ENCODE measurements at regions not wholly inside any gene's neighbourhood (a gene's known extent, or its start where the extent isn't known, plus 50 kb on each side); places are given as distances from the start of the nearest gene placed in this dataset.

DNA sequence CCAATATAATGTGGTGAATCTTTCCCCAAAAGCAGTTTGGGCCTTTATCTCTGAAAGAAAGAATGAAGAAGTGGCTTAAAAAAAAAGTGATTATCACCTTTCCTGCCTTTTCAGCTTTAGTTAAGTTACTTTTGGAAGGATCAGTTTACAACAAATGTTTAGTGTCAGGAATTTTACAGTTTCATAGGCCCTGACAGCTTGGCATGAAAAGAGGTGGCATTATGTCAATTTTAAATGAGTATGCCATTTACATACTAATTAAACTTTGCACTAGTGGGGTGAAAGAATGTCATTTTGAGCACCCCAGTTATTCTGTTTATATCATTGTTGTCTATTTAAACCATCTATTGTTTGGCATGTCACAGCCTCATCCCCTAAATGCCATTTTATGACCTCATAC lies 763.5 kb upstream of the FANCL start:
- H3K4me2 ChIP-seq (ENCODE audit: low read length), result no peak overlapping the region
- TF ChIP-seq EZH2 (IDR thresholded peaks at IDR 0.05; ENCODE audit: borderline replicate concordance, low read length), result no peak
- TF ChIP-seq, protein P1, sequence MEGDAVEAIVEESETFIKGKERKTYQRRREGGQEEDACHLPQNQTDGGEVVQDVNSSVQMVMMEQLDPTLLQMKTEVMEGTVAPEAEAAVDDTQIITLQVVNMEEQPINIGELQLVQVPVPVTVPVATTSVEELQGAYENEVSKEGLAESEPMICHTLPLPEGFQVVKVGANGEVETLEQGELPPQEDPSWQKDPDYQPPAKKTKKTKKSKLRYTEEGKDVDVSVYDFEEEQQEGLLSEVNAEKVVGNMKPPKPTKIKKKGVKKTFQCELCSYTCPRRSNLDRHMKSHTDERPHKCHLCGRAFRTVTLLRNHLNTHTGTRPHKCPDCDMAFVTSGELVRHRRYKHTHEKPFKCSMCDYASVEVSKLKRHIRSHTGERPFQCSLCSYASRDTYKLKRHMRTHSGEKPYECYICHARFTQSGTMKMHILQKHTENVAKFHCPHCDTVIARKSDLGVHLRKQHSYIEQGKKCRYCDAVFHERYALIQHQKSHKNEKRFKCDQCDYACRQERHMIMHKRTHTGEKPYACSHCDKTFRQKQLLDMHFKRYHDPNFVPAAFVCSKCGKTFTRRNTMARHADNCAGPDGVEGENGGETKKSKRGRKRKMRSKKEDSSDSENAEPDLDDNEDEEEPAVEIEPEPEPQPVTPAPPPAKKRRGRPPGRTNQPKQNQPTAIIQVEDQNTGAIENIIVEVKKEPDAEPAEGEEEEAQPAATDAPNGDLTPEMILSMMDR (IDR thresholded peaks at IDR 0.05; ENCODE audit: low read length), result no peak
- H3K27me3 ChIP-seq (ENCODE audit: insufficient read depth, low read length), result no peaks in the 10 kb centered on the region
- H3K9me2 ChIP-seq (ENCODE audit: low read depth, low read length), result no peaks in the 10 kb centered on the region
- H3K4me3 ChIP-seq (ENCODE audit: low read depth, low read length, poor library complexity, severe bottlenecking), result no peak overlapping the region
- H2AFZ ChIP-seq (ENCODE audit: low read length), result no peak overlapping the region
- H3K9me3 ChIP-seq (ENCODE audit: low read length), result no peaks in the 10 kb centered on the region
- H3K4me1 ChIP-seq (ENCODE audit: insufficient read depth, low read length, severe bottlenecking), result no peaks in the 10 kb centered on the region
- H4K20me1 ChIP-seq (ENCODE audit: insufficient read depth, low read length), result no peaks in the 10 kb centered on the region
- no peaks in the 10 kb centered on the region for H3K79me2 ChIP-seq (ENCODE audit: insufficient read depth, low read length)
- H3K36me3 ChIP-seq (ENCODE audit: insufficient read depth, low read length), result no peaks in the 10 kb centered on the region
- no peak overlapping the region for H3K9ac ChIP-seq (ENCODE audit: low read length)
- H3F3A ChIP-seq (ENCODE audit: insufficient read depth, low read length), result no peaks in the 10 kb centered on the region
- no peak overlapping the region for H3K27ac ChIP-seq (ENCODE audit: low read depth, low read length, poor library complexity, severe bottlenecking)

DNA sequence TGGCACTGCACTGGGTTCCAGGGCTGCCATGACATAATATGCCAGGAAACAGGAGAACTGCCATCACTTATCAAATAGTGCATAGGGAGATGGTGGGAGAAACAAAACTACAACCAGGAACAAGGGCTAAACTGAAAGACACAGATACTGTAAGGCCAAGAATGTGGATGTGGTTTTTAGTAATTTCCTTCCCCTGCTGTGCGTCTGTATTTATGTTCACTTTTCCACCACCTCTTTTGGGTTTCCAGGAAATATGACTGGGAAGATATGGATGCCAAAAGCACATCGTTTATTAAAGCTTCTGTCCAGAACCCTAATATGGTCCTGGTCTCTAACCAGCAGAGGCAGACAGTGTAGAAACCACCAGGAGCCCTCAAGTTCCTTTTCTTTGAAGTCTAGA lies 759.7 kb upstream of the FANCL start:
- H3F3A ChIP-seq (ENCODE audit: insufficient read depth, low read length), result no peaks in the 10 kb centered on the region
- no peaks in the 10 kb centered on the region for H3K9me3 ChIP-seq (ENCODE audit: low read length)
- no peak overlapping the region for H2AFZ ChIP-seq (ENCODE audit: low read length)
- H3K27ac ChIP-seq (ENCODE audit: low read depth, low read length, poor library complexity, severe bottlenecking), result no peak overlapping the region
- no peak overlapping the region for H3K4me3 ChIP-seq (ENCODE audit: low read depth, low read length, poor library complexity, severe bottlenecking)
- TF ChIP-seq, protein P1 (IDR thresholded peaks at IDR 0.05; ENCODE audit: low read length), result no peak
- TF ChIP-seq EZH2 (IDR thresholded peaks at IDR 0.05; ENCODE audit: borderline replicate concordance, low read length), result no peak
- H3K27me3 ChIP-seq (ENCODE audit: insufficient read depth, low read length), result no peaks in the 10 kb centered on the region
- H3K4me1 ChIP-seq (ENCODE audit: insufficient read depth, low read length, severe bottlenecking), result no peaks in the 10 kb centered on the region
- H3K79me2 ChIP-seq (ENCODE audit: insufficient read depth, low read length), result no peaks in the 10 kb centered on the region
- H3K36me3 ChIP-seq (ENCODE audit: insufficient read depth, low read length), result no peaks in the 10 kb centered on the region
- no peak overlapping the region for H3K9ac ChIP-seq (ENCODE audit: low read length)
- H4K20me1 ChIP-seq (ENCODE audit: insufficient read depth, low read length), result no peaks in the 10 kb centered on the region
- no peaks in the 10 kb centered on the region for H3K9me2 ChIP-seq (ENCODE audit: low read depth, low read length)
- no peak overlapping the region for H3K4me2 ChIP-seq (ENCODE audit: low read length)

DNA sequence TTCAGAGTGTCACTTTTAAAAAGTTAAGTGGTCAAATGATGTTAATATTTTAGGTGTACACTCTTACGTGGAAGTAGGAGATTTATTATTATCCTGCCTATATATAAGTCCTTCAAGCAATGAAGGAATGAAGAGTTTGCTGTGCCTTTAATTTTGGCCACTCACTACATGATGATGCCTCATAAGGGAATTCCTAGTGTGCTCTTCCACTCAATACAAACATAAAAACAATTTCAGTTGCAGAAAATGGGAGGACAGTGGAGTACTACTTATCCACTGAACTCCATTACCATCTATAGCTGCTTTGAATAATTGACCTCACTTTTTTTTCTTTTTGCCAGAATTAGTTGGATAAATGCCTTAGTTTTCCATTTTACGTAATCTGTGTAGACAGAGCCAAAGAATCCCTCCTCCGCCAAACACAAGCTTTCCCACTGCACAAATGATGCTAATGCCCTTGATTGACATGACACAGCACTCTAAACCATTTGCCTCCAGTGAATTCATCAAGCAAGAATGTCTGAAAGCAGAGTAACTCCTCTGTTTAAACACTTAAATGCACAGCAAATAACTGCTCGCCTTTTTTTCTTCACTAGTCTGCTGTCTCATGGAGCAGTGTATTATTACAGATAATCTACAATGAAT lies 751.1 kb upstream of the FANCL start:
- H3K36me3 ChIP-seq (ENCODE audit: insufficient read depth, low read length), result no peaks in the 10 kb centered on the region
- no peak overlapping the region for H3K4me2 ChIP-seq (ENCODE audit: low read length)
- no peaks in the 10 kb centered on the region for H3K79me2 ChIP-seq (ENCODE audit: insufficient read depth, low read length)
- H3K27ac ChIP-seq (ENCODE audit: low read depth, low read length, poor library complexity, severe bottlenecking), result no peak overlapping the region
- H4K20me1 ChIP-seq (ENCODE audit: insufficient read depth, low read length), result no peaks in the 10 kb centered on the region
- no peaks in the 10 kb centered on the region for H3K4me1 ChIP-seq (ENCODE audit: insufficient read depth, low read length, severe bottlenecking)
- no peaks in the 10 kb centered on the region for H3F3A ChIP-seq (ENCODE audit: insufficient read depth, low read length)
- H3K9me3 ChIP-seq (ENCODE audit: low read length), result no peaks in the 10 kb centered on the region
- no peak overlapping the region for H3K4me3 ChIP-seq (ENCODE audit: low read depth, low read length, poor library complexity, severe bottlenecking)
- no peak overlapping the region for H3K9ac ChIP-seq (ENCODE audit: low read length)
- no peak overlapping the region for H2AFZ ChIP-seq (ENCODE audit: low read length)
- H3K27me3 ChIP-seq (ENCODE audit: insufficient read depth, low read length), result no peaks in the 10 kb centered on the region
- H3K9me2 ChIP-seq (ENCODE audit: low read depth, low read length), result no peaks in the 10 kb centered on the region
- TF ChIP-seq, protein P1 (IDR thresholded peaks at IDR 0.05; ENCODE audit: low read length), result no peak
- TF ChIP-seq EZH2 (IDR thresholded peaks at IDR 0.05; ENCODE audit: borderline replicate concordance, low read length), result no peak

Data from OCI-LY1 (cell line).